Neural progenitor cell (in vitro differentiated cells): ENCODE measurements at regions not wholly inside any gene's neighbourhood (a gene's known extent, or its start where the extent isn't known, plus 50 kb on each side); places are given as distances from the start of the nearest gene placed in this dataset.

ENCODE experiments used
- EZH2 ChIP-seq: fragments of 200-600 bp; sonication (generic); IDR thresholded peaks from 2 replicates; pipeline ENCODE4 v1.6.1; 2017; ENCODE audit warnings: antibody characterized with exemption, mild to moderate bottlenecking, moderate library complexity
- EZH2phosphoT487 ChIP-seq: fragments of 200-600 bp; sonication (generic); IDR thresholded peaks from 2 replicates; pipeline ENCODE4 v1.6.1; 2017; ENCODE audit warnings: antibody characterized with exemption
- TF ChIP-seq, protein P1 (sequence below): fragments of 200-600 bp; sonication (generic); IDR thresholded peaks from 2 replicates; pipeline ENCODE4 v1.5.1; 2017; ENCODE audit warnings: antibody characterized with exemption, mild to moderate bottlenecking

DNA sequence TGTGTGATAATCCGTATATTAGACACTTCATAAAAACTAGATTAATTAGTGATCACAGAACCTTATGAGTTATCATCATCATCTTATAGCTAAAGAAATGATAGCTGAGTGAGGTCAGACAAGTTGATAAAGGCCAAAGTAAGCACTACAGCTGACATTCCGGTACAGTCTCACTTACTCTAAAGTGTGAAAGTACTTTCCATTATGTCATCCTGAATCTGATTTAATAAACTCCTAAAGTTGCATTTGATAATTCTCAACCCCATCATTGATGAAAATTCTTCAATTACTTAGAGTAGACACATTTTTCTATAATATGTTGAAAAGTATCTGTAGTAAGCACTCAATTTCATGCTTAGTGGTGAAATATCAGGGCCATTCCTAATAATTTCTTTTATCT lies 385.2 kb upstream of the CHD6 start:
- TF ChIP-seq, protein P1, sequence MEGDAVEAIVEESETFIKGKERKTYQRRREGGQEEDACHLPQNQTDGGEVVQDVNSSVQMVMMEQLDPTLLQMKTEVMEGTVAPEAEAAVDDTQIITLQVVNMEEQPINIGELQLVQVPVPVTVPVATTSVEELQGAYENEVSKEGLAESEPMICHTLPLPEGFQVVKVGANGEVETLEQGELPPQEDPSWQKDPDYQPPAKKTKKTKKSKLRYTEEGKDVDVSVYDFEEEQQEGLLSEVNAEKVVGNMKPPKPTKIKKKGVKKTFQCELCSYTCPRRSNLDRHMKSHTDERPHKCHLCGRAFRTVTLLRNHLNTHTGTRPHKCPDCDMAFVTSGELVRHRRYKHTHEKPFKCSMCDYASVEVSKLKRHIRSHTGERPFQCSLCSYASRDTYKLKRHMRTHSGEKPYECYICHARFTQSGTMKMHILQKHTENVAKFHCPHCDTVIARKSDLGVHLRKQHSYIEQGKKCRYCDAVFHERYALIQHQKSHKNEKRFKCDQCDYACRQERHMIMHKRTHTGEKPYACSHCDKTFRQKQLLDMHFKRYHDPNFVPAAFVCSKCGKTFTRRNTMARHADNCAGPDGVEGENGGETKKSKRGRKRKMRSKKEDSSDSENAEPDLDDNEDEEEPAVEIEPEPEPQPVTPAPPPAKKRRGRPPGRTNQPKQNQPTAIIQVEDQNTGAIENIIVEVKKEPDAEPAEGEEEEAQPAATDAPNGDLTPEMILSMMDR, result no peak
- no peak for TF ChIP-seq EZH2
- no peak for TF ChIP-seq EZH2phosphoT487
